Gastroesophageal sphincter (tissue), 3 donors: ENCODE measurements at regions not wholly inside any gene's neighbourhood (a gene's known extent, or its start where the extent isn't known, plus 50 kb on each side); places are given as distances from the start of the nearest gene placed in this dataset.

Experiments used
- EP300 ChIP-seq: sonication (generic); formaldehyde crosslinking; IDR thresholded peaks from one replicate; pipeline ENCODE4 v1.6.1; 2017; ENCODE audit warnings: antibody characterized with exemption, mild to moderate bottlenecking
- POLR2A ChIP-seq, 2 donors: fragments of 450-650 bp; IDR thresholded peaks; one replicate each; pipeline ENCODE4 v1.6.1; 2017; ENCODE audit warnings: antibody characterized with exemption in 2 of 2, mild to moderate bottlenecking in 2 of 2, moderate library complexity in 1 of 2
- POLR2AphosphoS5 ChIP-seq: sonication (generic); formaldehyde crosslinking; IDR thresholded peaks from one replicate; pipeline ENCODE4 v1.6.1; 2017; ENCODE audit warnings: antibody characterized with exemption
- TF ChIP-seq, protein P1 (sequence below), 4 experiments: fragments of 200-600 bp in 2 of 4; fragments of 450-650 bp in 2 of 4; sonication (generic) in 1 of 4; IDR thresholded peaks; one replicate each; pipeline ENCODE4 v1.5.1; 2017 to 2019; ENCODE audit warnings: antibody characterized with exemption in 4 of 4, mild to moderate bottlenecking in 2 of 4, moderate library complexity in 2 of 4

- TF ChIP-seq, protein P1, sequence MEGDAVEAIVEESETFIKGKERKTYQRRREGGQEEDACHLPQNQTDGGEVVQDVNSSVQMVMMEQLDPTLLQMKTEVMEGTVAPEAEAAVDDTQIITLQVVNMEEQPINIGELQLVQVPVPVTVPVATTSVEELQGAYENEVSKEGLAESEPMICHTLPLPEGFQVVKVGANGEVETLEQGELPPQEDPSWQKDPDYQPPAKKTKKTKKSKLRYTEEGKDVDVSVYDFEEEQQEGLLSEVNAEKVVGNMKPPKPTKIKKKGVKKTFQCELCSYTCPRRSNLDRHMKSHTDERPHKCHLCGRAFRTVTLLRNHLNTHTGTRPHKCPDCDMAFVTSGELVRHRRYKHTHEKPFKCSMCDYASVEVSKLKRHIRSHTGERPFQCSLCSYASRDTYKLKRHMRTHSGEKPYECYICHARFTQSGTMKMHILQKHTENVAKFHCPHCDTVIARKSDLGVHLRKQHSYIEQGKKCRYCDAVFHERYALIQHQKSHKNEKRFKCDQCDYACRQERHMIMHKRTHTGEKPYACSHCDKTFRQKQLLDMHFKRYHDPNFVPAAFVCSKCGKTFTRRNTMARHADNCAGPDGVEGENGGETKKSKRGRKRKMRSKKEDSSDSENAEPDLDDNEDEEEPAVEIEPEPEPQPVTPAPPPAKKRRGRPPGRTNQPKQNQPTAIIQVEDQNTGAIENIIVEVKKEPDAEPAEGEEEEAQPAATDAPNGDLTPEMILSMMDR (IDR thresholded peaks at IDR 0.05): no peak
- TF ChIP-seq EP300 (no peak), POLR2A (IDR thresholded peaks at IDR 0.05) (no peak), POLR2AphosphoS5 (no peak)
Observed at GRCh38 chr4:57612279-57612678, 502.1 kb upstream of the IGFBP7 start.
